Gastrocnemius medialis (tissue), 4 donors: ENCODE measurements at regions not wholly inside any gene's neighbourhood (a gene's known extent, or its start where the extent isn't known, plus 50 kb on each side); places are given as distances from the start of the nearest gene placed in this dataset.

Experiments used
- ATAC-seq, 2 donors: fragments of 150-250 bp; one replicate each; pipeline ENCODE4 v1.9.1; 2016
- DNase-seq, 2 donors: peaks; one replicate each; pipeline ENCODE4 v3.0.0-alpha.2; 2019
- H3K27ac ChIP-seq, 4 donors: fragments of 200-600 bp; sonication (generic); 1 replicate in 1 of 4; 2 replicates in 3 of 4; pipeline ENCODE4 v1.5.1; 2016 to 2018; ENCODE audit warnings: mild to moderate bottlenecking in 2 of 4, moderate library complexity in 1 of 4
- H3K27me3 ChIP-seq, 3 donors: fragments of 200-600 bp; sonication (generic) in 2 of 3; 1 replicate in 1 of 3; 2 replicates in 2 of 3; pipeline versions ENCODE4 v1.5.1 to v1.6.0; 2016 to 2019; ENCODE audit warnings: mild to moderate bottlenecking in 1 of 3, moderate library complexity in 1 of 3
- H3K36me3 ChIP-seq, 2 donors: fragments of 200-600 bp; sonication (generic) in 1 of 2; one replicate each; pipeline ENCODE4 v1.5.1; 2017 to 2018
- H3K4me1 ChIP-seq, 2 donors: fragments of 200-600 bp; sonication (generic) in 1 of 2; one replicate each; pipeline ENCODE4 v1.5.1; 2016 to 2017; ENCODE audit warnings: mild to moderate bottlenecking in 2 of 2
- H3K4me3 ChIP-seq, 4 donors: fragments of 200-600 bp; sonication (generic) in 3 of 4; 1 replicate in 1 of 4; 2 replicates in 3 of 4; pipeline ENCODE4 v1.5.1; 2016 to 2019; ENCODE audit warnings: mild to moderate bottlenecking in 2 of 4
- H3K9me3 ChIP-seq, 3 donors: fragments of 200-600 bp; sonication (generic) in 2 of 3; 1 replicate in 1 of 3; 2 replicates in 2 of 3; pipeline ENCODE4 v1.5.1; 2016 to 2019
- CTCF ChIP-seq, 5 experiments: fragments of 450-650 bp in 3 of 5; fragments of 200-600 bp in 2 of 5; sonication (generic) in 2 of 5; IDR thresholded peaks in 4 of 5; conservative IDR thresholded peaks in 1 of 5; 1 replicate in 4 of 5; 2 replicates in 1 of 5; pipeline ENCODE4 v1.5.1; 2016 to 2019; ENCODE audit warnings: antibody characterized with exemption in 5 of 5, mild to moderate bottlenecking in 3 of 5, moderate library complexity in 3 of 5
- POLR2A ChIP-seq, 2 donors: fragments of 450-650 bp; IDR thresholded peaks; one replicate each; pipeline ENCODE4 v1.6.1; 2017; ENCODE audit warnings: antibody characterized with exemption in 2 of 2, mild to moderate bottlenecking in 2 of 2, moderate library complexity in 2 of 2
- in situ Hi-C, 4 donors: fragments of 200-750 bp; cut with MboI; loops; one replicate each; pipeline versions ENCODE4 v1.15.0 to v1.8.0; 2017; ENCODE audit warnings: low sequenced_read_pairs in 4 of 4
- intact Hi-C: fragments of 100-400 bp; cut with DNase I; formaldehyde crosslinking; loops from one replicate; pipeline ENCODE4 v1.15.1; 2023; ENCODE audit warnings: low total_unique reads

GRCh38 chr3:62968128-62968527 lies 92.9 kb upstream of the CADPS start:
- Histone ChIP-seq H3K27ac (no peak overlapping the region), H3K9me3 (no peaks in the 10 kb centered on the region), H3K27me3 (no peaks in the 10 kb centered on the region), H3K4me3 (no peak overlapping the region), H3K36me3 (no peaks in the 10 kb centered on the region), H3K4me1 (no peaks in the 10 kb centered on the region)
- in situ Hi-C loops (no loop called here), intact Hi-C loops (no loop called here)
- TF ChIP-seq CTCF (IDR thresholded peaks at IDR 0.05 in 4 of 5, conservative IDR thresholded peaks at IDR 0.05 in 1 of 5) (no peak), POLR2A (IDR thresholded peaks at IDR 0.05) (no peak)
- DNase-seq (no peak), ATAC-seq (no peak)

- in situ Hi-C loops, result no loop called here
- H3K4me3 ChIP-seq, result no peak overlapping the region
- no peaks in the 10 kb centered on the region for H3K4me1 ChIP-seq
- no peak for ATAC-seq
- DNase-seq, result no peak
- H3K9me3 ChIP-seq, result no peaks in the 10 kb centered on the region
- intact Hi-C loops, result no loop called here
- no peaks in the 10 kb centered on the region for H3K36me3 ChIP-seq
- no peaks in the 10 kb centered on the region for H3K27me3 ChIP-seq
- H3K27ac ChIP-seq, result no peak overlapping the region
- TF ChIP-seq POLR2A (IDR thresholded peaks at IDR 0.05) (no peak), CTCF (IDR thresholded peaks at IDR 0.05 in 4 of 5, conservative IDR thresholded peaks at IDR 0.05 in 1 of 5) (no peak)
Measured at GRCh38 chr3:62970648-62971047, 95.4 kb upstream of the CADPS start.

GRCh38 chr3:62975566-62975965 lies 100.3 kb upstream of the CADPS start:
- in situ Hi-C loops, result no loop called here
- Histone ChIP-seq H3K27ac (no peak overlapping the region), H3K4me3 (no peak overlapping the region), H3K36me3 (no peaks in the 10 kb centered on the region), H3K27me3 (no peaks in the 10 kb centered on the region), H3K9me3 (no peaks in the 10 kb centered on the region), H3K4me1 (no peaks in the 10 kb centered on the region)
- TF ChIP-seq CTCF (IDR thresholded peaks at IDR 0.05 in 4 of 5, conservative IDR thresholded peaks at IDR 0.05 in 1 of 5) (no peak), POLR2A (IDR thresholded peaks at IDR 0.05) (no peak)
- DNase-seq, result no peak
- no peak for ATAC-seq
- intact Hi-C loops, result no loop called here

GRCh38 chr3:62981962-62982361 lies 106.7 kb upstream of the CADPS start:
- no peaks in the 10 kb centered on the region for H3K9me3 ChIP-seq
- intact Hi-C loops, result no loop called here
- H3K4me3 ChIP-seq, result no peak overlapping the region
- no peak for TF ChIP-seq CTCF (IDR thresholded peaks at IDR 0.05 in 4 of 5, conservative IDR thresholded peaks at IDR 0.05 in 1 of 5)
- no peak for TF ChIP-seq POLR2A (IDR thresholded peaks at IDR 0.05)
- no peak overlapping the region for H3K27ac ChIP-seq
- DNase-seq, result no peak
- in situ Hi-C loops, result no loop called here
- no peaks in the 10 kb centered on the region for H3K27me3 ChIP-seq
- no peaks in the 10 kb centered on the region for H3K4me1 ChIP-seq
- H3K36me3 ChIP-seq, result no peaks in the 10 kb centered on the region
- ATAC-seq, result no peak

- Histone ChIP-seq H3K4me3 (no peak overlapping the region), H3K36me3 (no peaks in the 10 kb centered on the region), H3K27ac (no peak overlapping the region), H3K9me3 (no peaks in the 10 kb centered on the region), H3K27me3 (no peaks in the 10 kb centered on the region), H3K4me1 (no peaks in the 10 kb centered on the region)
- ATAC-seq (no peak), DNase-seq (no peak)
- in situ Hi-C loops, result no loop called here
- intact Hi-C loops, result no loop called here
- TF ChIP-seq POLR2A (IDR thresholded peaks at IDR 0.05) (no peak), CTCF (IDR thresholded peaks at IDR 0.05 in 4 of 5, conservative IDR thresholded peaks at IDR 0.05 in 1 of 5) (no peak)
Measured at GRCh38 chr3:62982795-62983455, 107.7 kb upstream of the CADPS start.
